Hepatocyte (in vitro differentiated cells): ENCODE measurements at regions not wholly inside any gene's neighbourhood (a gene's known extent, or its start where the extent isn't known, plus 50 kb on each side); places are given as distances from the start of the nearest gene placed in this dataset.

ENCODE experiments used
- DNase-seq: peaks from one replicate; pipeline ENCODE4 v3.0.0-alpha.2; 2016; ENCODE audit warnings: low spot score
- H2AFZ ChIP-seq: fragments of 200-600 bp; sonication (generic); 2 replicates; pipeline ENCODE4 v1.6.0; 2016; ENCODE audit warnings: antibody characterized with exemption, mild to moderate bottlenecking
- H3K27ac ChIP-seq: fragments of 200-600 bp; sonication (generic); 2 replicates; pipeline ENCODE4 v1.5.1; 2016; ENCODE audit warnings: mild to moderate bottlenecking
- H3K27me3 ChIP-seq: fragments of 200-600 bp; sonication (generic); 2 replicates; pipeline ENCODE4 v1.6.1; 2016
- H3K36me3 ChIP-seq: fragments of 200-600 bp; sonication (generic); replicated peaks from 2 replicates; pipeline ENCODE4 v1.5.1; 2016; ENCODE audit warnings: low read depth; ENCODE audit not compliant: insufficient read depth
- H3K4me1 ChIP-seq: fragments of 200-600 bp; sonication (generic); 2 replicates; pipeline ENCODE4 v1.5.1; 2016; ENCODE audit warnings: mild to moderate bottlenecking, moderate library complexity; ENCODE audit not compliant: insufficient read depth
- H3K4me2 ChIP-seq: fragments of 200-600 bp; sonication (generic); 2 replicates; pipeline ENCODE4 v1.6.0; 2016
- H3K4me3 ChIP-seq: fragments of 200-600 bp; sonication (generic); 2 replicates; pipeline ENCODE4 v1.5.1; 2016; ENCODE audit warnings: mild to moderate bottlenecking
- H3K79me2 ChIP-seq: fragments of 200-600 bp; sonication (generic); 2 replicates; pipeline ENCODE4 v1.6.0; 2017; ENCODE audit warnings: mild to moderate bottlenecking
- H3K9me2 ChIP-seq: fragments of 200-600 bp; sonication (generic); replicated peaks from 2 replicates; pipeline ENCODE4 v1.6.0; 2017; ENCODE audit warnings: mild to moderate bottlenecking; ENCODE audit not compliant: insufficient read depth
- H3K9me3 ChIP-seq: fragments of 200-600 bp; sonication (generic); 2 replicates; pipeline ENCODE4 v1.5.1; 2016; ENCODE audit warnings: low read depth, mild to moderate bottlenecking
- H4K20me1 ChIP-seq: fragments of 200-600 bp; sonication (generic); 2 replicates; pipeline ENCODE4 v1.6.0; 2016; ENCODE audit warnings: mild to moderate bottlenecking; ENCODE audit not compliant: insufficient read depth, poor library complexity, severe bottlenecking
- EZH2 ChIP-seq: fragments of 200-600 bp; sonication (generic); IDR thresholded peaks from 2 replicates; pipeline ENCODE4 v1.6.1; 2016; ENCODE audit warnings: antibody characterized with exemption, mild to moderate bottlenecking, borderline replicate concordance
- EZH2phosphoT487 ChIP-seq: fragments of 200-600 bp; sonication (generic); IDR thresholded peaks from one replicate; pipeline ENCODE4 v1.6.1; 2018; ENCODE audit warnings: antibody characterized with exemption, mild to moderate bottlenecking, low read depth, moderate library complexity; ENCODE audit not compliant: unreplicated experiment, severe bottlenecking
- WGBS: methylation state at CpG from one replicate; pipeline ENCODE4 v1.1.6; 2016; ENCODE audit warnings: low lambda C conversion rate; ENCODE audit errors: missing lambda C conversion rate; 5-methylcytosine and 5-hydroxymethylcytosine counted together
- TF ChIP-seq, protein P1 (sequence below): fragments of 200-600 bp; sonication (generic); IDR thresholded peaks from 2 replicates; pipeline ENCODE4 v1.5.1; 2016; ENCODE audit warnings: antibody characterized with exemption, mild to moderate bottlenecking; ENCODE audit not compliant: poor library complexity

DNA sequence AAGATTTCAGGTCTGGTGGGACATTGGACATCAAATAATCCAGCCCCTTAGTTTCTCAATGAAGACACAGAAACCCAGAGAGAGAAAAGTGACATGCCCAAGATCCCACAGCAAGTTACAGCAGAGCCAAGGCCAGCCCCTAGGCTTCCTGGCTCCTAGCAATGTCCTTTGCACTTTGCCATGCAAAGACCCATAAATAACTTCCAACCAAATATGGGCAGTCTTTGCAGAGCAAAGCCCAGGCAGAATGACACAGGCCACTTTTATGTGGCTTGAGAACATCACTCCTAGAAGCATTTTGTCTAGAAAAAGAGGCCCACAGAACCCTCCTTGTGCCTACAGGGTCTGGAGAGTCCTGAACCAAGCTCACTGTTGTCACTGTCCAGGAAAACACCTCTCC lies 78.1 kb upstream of the ATP6AP2 start:
- no peak overlapping the region for H3K4me3 ChIP-seq
- H2AFZ ChIP-seq, result no peak overlapping the region
- TF ChIP-seq EZH2phosphoT487 (no peak), EZH2 (no peak)
- TF ChIP-seq, protein P1, sequence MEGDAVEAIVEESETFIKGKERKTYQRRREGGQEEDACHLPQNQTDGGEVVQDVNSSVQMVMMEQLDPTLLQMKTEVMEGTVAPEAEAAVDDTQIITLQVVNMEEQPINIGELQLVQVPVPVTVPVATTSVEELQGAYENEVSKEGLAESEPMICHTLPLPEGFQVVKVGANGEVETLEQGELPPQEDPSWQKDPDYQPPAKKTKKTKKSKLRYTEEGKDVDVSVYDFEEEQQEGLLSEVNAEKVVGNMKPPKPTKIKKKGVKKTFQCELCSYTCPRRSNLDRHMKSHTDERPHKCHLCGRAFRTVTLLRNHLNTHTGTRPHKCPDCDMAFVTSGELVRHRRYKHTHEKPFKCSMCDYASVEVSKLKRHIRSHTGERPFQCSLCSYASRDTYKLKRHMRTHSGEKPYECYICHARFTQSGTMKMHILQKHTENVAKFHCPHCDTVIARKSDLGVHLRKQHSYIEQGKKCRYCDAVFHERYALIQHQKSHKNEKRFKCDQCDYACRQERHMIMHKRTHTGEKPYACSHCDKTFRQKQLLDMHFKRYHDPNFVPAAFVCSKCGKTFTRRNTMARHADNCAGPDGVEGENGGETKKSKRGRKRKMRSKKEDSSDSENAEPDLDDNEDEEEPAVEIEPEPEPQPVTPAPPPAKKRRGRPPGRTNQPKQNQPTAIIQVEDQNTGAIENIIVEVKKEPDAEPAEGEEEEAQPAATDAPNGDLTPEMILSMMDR, result no peak
- DNase-seq, result no peak
- no peaks in the 10 kb centered on the region for H3K4me1 ChIP-seq
- H4K20me1 ChIP-seq, result no peaks in the 10 kb centered on the region
- H3K27ac ChIP-seq, result no peak overlapping the region
- no peaks in the 10 kb centered on the region for H3K9me3 ChIP-seq
- H3K27me3 ChIP-seq, result no peaks in the 10 kb centered on the region
- no peaks in the 10 kb centered on the region for H3K9me2 ChIP-seq
- H3K4me2 ChIP-seq, result no peak overlapping the region
- no peaks in the 10 kb centered on the region for H3K36me3 ChIP-seq
- no peaks in the 10 kb centered on the region for H3K79me2 ChIP-seq

DNA sequence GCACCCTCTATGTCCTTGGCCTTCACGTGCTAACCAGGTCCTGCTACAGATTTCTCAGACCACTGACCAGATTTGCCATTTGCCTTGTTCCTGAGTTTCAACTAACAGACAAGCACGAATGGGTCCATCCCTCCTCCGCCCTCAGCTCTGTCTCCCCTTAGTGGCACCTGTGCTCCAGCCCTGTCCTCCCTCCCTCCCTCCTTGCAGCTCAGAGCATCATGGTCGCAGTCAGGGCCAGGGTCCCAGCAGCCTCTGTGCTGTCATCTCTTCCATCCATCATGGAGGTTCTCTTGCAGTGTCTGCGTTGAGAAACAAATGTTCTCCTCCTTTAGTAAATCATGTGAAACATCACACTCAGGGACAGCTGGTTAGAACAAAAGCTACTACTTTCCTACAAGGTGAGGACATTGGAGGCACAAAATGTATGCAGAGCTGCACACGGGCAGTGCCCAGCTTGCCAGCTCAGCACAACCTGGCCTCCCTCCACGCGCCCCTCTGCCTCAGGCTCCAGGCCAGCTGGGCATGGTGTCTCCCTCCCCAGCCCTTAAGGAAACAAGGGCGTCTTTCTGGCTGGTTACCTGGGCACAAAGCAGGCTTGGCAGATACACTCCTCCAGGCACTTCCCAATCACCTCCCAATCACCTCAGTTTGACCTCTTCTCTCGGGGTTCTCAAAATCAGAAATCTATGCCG lies 79.5 kb upstream of the ATP6AP2 start:
- Histone ChIP-seq H3K79me2 (no peaks in the 10 kb centered on the region), H3K9me3 (no peaks in the 10 kb centered on the region), H3K36me3 (no peaks in the 10 kb centered on the region), H3K4me1 (no peaks in the 10 kb centered on the region), H3K4me3 (no peak overlapping the region), H3K27ac (no peak overlapping the region), H3K4me2 (no peak overlapping the region), H3K27me3 (no peaks in the 10 kb centered on the region), H3K9me2 (no peaks in the 10 kb centered on the region), H4K20me1 (no peaks in the 10 kb centered on the region), H2AFZ (no peak overlapping the region)
- no peak for DNase-seq
- 79% methylated on average over 11 of the region's 11 CpGs for whole genome bisulfite sequencing
- no peak for TF ChIP-seq EZH2
- no peak for TF ChIP-seq EZH2phosphoT487
- TF ChIP-seq, protein P1, result no peak

DNA sequence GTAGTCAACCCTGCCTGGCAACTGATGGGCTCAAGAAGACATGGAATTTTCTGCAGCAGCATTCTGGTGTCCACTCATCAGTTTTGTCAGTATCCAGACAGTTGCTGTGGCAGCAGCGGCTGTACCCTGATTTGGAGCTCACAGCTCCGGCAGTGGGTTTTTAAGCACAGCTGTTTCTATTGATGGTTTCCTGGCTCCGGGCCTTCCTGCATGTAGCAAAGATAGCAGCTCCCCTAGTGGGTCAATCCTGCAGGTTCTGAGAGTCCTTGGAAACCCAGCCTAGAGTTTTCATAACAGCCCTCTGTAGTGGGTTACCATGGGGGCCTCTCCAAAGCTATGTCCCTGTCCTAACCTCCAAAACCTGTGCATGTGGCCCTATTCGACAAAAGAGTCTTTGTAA lies 84.0 kb upstream of the ATP6AP2 start:
- no peaks in the 10 kb centered on the region for H4K20me1 ChIP-seq
- TF ChIP-seq, protein P1, result peak; percentile 36
- no peak for TF ChIP-seq EZH2phosphoT487
- no peak for TF ChIP-seq EZH2

More for the DNA sequence above, 84.0 kb upstream of the ATP6AP2 start:
- Histone ChIP-seq H3K36me3 (no peaks in the 10 kb centered on the region), H3K4me3 (no peak overlapping the region), H3K27ac (no peak overlapping the region), H2AFZ (no peak overlapping the region), H3K4me2 (no peak overlapping the region), H3K9me3 (no peaks in the 10 kb centered on the region), H3K9me2 (no peaks in the 10 kb centered on the region), H3K4me1 (no peaks in the 10 kb centered on the region), H3K79me2 (no peaks in the 10 kb centered on the region), H3K27me3 (no peaks in the 10 kb centered on the region)
- DNase-seq, result peak; percentile 40
- 80% methylated on average over 4 of the region's 4 CpGs for WGBS
